HT-29 (cell line): ENCODE measurements at regions not wholly inside any gene's neighbourhood (a gene's known extent, or its start where the extent isn't known, plus 50 kb on each side); places are given as distances from the start of the nearest gene placed in this dataset.

Experiments used
- DNase-seq: peaks from one replicate; pipeline ENCODE4 v3.0.0-alpha.2; 2015; ENCODE audit warnings: low spot score

GRCh38 chr4:144463896-144464295, 182.1 kb upstream of the HHIP start:
- no peak for DNase-seq

- DNase-seq = no peak
Measured at GRCh38 chr4:144465546-144465945, 180.4 kb upstream of the HHIP start.

- DNase-seq = no peak
Measured at GRCh38 chr4:144480068-144480467, 165.9 kb upstream of the HHIP start.

GRCh38 chr4:144489831-144490230, 156.1 kb upstream of the HHIP start:
- no peak for DNase-seq

GRCh38 chr4:144494280-144494679, 151.7 kb upstream of the HHIP start:
- DNase-seq = no peak

GRCh38 chr4:144495944-144496343, 150.0 kb upstream of the HHIP start:
- no peak for DNase-seq

- DNase-seq = no peak
Measured at GRCh38 chr4:144499777-144500176, 146.2 kb upstream of the HHIP start.

- DNase-seq = no peak
Measured at GRCh38 chr4:144501231-144501780, 144.7 kb upstream of the HHIP start.

- no peak for DNase-seq
Measured at GRCh38 chr4:144504883-144505282, 141.1 kb upstream of the HHIP start.

GRCh38 chr4:144507311-144508101, 138.4 kb upstream of the HHIP start:
- DNase-seq = no peak

- no peak for DNase-seq
Measured at GRCh38 chr4:144509088-144510015, 136.6 kb upstream of the HHIP start.

GRCh38 chr4:144514736-144515135, 131.2 kb upstream of the HHIP start:
- no peak for DNase-seq

- no peak for DNase-seq
Measured at GRCh38 chr4:144518181-144518895, 127.6 kb upstream of the HHIP start.

- no peak for DNase-seq
Measured at GRCh38 chr4:144531841-144532240, 114.1 kb upstream of the HHIP start.

GRCh38 chr4:144547678-144548298, 98.2 kb upstream of the HHIP start:
- no peak for DNase-seq

- DNase-seq = no peak
Measured at GRCh38 chr4:144556636-144557035, 89.3 kb upstream of the HHIP start.

GRCh38 chr4:144557404-144557803, 88.6 kb upstream of the HHIP start:
- no peak for DNase-seq

GRCh38 chr4:144562019-144562705, 83.8 kb upstream of the HHIP start:
- no peak for DNase-seq

- no peak for DNase-seq
Measured at GRCh38 chr4:144564358-144564757, 81.6 kb upstream of the HHIP start.

GRCh38 chr4:144565527-144566195, 80.3 kb upstream of the HHIP start:
- no peak for DNase-seq
